NCI-H146 treated with DMSO at 0.1 percent for 48 hours (cell line): ENCODE measurements at regions not wholly inside any gene's neighbourhood (a gene's known extent, or its start where the extent isn't known, plus 50 kb on each side); places are given as distances from the start of the nearest gene placed in this dataset.

Experiments used
- DNase-seq: peaks from one replicate; lab custom pipeline; 2025; ENCODE audit not compliant: unreplicated experiment; lab: John Stamatoyannopoulos, UW

GRCh38 chr6:88558981-88559380, 392.8 kb upstream of the CNR1 start:
- DNase-seq: no peak

DNA sequence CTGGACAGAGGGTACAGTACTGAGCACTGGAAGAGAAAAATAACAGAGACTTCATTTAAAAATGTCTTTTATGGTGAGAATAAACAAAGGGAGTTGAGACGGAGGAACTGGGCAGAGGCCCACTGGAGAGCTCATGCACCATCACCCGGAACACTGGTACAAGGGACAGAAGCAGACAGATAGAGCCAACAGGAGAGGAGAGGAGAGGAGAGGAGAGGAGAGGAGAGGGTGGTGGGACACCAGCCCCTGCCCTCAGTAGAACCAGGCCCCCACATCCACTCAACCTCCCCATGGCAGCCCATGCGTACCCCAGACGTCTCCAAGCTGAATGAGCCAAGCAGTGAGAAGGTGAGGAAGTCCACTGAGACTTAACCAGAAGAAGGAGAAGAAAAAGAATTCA, 390.5 kb upstream of the CNR1 start:
- DNase-seq: no peak

DNA sequence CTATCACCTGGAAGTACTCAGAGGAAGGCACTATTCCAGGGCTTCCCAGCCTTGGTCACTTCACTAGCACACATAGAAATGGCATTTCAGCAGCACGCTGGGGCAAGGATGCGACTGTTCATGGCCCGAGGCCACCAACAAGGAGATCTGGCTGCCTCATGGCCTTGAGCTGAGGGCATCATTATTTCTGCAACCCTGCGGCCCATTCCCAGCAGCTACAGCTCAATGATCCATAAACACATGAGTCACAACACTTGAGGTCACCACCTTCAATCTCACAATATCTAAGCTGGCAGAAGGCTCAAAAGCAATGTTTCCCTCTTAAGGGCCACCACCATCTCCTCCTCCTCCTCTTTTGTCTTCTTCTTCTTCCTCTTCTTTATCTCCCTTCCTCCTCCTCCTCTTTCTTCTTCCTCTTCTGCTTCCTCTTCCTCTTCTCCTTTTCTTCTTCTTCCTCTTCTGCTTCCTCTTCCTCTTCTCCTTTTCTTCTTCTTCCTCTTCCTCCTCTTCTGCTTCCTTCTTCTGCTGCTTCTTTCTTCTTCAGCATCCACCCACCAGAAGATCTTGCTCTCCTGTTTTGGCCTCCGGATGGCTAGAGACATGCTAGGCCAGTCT, 382.9 kb upstream of the CNR1 start:
- DNase-seq: no peak

GRCh38 chr6:88547768-88548167, 381.6 kb upstream of the CNR1 start:
- DNase-seq: no peak

- no peak for DNase-seq
These were observed 379.8 kb upstream of the CNR1 start for GRCh38 chr6:88545991-88546390.

- no peak for DNase-seq
These were observed 379.0 kb upstream of the CNR1 start for GRCh38 chr6:88544986-88545612.

DNA sequence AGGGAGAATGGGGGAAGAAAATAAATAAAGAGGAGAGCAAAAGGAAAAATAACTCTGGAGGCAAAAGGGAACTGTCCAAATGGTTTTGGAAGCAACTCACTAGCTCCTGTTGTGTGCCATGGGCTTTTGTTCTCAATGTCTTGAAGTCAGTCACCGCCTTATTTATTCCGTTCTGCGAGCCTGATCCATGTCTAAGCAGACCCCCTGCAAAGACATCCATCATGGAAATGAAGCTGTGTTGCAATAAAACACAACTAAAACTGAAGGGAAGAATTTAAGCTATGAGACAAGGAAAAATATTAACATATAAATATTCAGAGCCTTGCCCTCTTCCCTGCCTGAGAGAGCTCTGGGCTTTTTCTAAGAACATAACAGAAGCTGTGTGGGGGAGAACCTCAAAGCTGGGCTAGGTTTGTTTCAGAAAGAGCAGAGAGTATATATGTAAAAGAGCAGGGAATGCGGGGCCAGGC, 373.2 kb upstream of the CNR1 start:
- DNase-seq: no peak

DNA sequence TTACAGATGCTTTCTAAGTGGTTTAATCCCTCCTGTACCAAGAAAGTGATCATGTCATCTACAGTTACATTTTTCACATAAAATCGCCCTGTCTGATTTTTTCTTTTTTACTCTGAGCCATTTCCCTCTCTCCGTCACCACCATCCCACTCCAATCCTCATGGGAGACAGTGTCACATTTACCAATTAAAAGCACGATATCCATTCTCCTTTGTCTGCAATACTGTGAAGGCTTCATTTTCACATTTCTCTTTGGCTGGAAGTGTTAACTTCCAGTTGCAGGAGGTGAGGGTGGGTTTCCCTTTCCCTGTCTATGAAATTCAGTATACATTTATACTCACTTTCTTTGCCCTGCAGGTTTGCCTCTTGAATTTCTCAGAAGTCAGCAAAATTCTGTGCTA, 372.7 kb upstream of the CNR1 start:
- DNase-seq: no peak

- no peak for DNase-seq
These were observed 372.1 kb upstream of the CNR1 start for GRCh38 chr6:88538130-88538706.

DNA sequence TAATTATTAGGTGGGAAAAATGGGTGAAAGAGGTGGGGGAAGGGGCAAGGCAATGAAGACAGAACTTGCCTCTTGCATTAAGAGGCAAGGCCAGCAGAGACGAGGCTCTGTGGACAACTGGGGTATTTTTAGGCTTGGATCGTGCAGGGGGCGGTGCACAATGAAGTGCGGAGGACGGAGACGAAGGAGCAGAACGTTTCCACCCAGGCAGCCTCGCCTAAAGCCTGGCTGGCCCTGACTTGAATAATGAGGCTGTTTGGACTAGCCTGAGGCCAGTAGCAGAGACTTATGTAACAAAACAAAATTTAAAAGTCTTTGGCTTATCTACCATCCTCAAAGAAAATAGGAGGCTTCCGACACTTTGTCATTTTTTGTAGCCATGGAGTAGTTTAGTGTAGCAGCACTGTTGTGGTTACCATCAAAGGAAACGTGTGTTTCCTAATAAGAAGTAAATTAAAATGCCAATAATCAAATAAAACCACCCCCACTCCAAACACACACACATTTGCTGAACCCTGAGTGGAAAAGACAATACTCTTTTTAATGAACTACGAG, 370.0 kb upstream of the CNR1 start:
- DNase-seq: no peak

DNA sequence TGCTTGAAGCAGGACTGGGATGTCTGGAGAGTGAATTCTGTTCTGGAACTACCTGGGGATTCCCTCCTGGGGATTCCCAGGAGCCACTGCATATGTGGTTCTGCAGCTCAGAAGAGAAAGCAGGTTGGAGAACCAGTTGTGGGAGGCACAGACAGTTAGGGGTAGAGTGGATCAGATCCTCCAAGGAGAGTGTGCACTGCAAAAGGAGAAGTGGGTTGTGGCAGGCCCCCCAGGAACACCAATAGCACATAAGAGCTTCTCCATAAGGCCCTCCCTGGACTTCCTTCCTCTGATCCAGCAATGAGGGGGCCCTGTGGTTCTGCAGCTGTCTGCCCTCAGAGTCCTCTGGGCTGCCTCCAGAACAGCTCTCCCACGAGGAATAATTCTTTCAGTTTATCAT, 369.2 kb upstream of the CNR1 start:
- no peak for DNase-seq

DNA sequence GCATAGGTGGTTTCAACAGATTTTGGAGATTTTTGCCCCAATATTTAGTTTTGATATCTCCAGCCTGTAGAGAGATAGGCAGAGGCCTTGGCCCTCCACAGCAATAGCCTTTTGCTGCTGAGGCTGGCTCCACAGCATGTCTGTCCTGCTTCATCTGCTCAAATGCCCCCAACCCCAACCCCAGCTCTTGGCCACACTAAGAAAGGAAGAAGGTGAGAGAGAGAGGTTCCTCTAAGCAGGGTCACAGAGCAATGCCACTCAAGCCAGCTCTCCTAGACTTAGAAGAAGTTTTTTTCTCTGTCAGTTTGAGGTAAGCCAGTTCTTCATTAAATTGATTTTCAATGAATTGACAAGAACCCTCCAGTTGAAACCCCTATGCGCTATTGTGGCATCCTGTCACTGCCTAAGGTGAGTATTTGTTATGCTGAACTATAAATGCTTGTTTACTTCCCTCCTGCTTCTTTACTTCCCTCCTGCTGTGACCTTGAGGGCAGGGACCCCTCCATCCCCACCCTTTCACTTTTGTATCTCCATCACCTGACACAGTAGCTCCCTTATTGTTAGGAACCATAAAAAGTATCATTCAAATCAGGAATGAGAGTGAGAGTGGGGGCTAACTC, 366.2 kb upstream of the CNR1 start:
- DNase-seq: no peak

GRCh38 chr6:88529726-88530125, 363.6 kb upstream of the CNR1 start:
- no peak for DNase-seq

- DNase-seq: no peak
These were observed 354.3 kb upstream of the CNR1 start for GRCh38 chr6:88520445-88520844.

DNA sequence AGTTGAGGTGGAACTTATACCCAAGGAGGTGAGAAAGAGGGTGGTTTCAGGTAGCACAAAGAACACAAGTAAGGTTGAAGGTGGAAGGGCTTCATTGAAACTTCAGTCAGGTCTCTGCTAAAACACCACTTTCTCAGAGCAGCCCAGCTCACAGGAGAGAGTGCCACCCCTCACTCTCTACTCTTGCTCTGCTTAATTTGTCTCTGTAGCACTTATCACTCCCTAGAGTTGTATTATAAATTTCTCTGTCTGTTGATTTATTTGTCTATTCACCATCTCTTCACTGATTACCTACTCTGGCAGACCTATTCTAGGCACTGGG, 353.8 kb upstream of the CNR1 start:
- no peak for DNase-seq

DNA sequence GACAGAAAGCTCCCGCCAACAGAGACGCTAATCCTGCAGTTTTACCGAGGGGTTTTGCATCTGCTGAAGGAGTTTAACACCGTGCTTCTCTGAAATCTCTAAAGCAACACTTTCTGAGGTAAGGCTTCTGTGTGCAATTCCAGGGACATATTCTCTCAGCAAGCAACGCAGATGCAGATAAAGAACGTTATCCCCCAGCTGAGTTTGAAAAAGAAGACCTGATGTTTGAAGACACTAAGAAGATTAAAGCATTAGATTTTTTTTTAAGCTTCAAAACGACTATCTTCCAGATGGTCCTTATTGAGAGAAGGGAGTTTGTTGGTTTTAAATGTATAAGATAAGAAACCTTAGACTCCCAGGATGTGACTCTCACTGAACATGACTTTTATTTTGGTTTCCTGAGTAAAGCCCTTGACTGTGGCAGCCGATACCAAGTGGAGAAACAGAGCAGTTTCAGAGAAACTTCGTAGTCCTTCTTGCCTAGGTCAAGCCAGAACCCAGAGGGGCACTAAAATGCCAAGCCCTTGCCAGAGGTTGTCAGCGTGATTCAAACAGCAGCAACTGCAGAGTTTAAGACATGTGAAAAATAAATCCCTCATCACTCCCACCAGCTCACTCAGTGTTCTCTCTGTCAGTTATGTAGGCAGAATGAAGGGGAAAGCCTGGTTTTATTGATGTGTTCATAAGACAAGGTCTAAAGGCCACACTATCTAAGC, 353.3 kb upstream of the CNR1 start:
- no peak for DNase-seq

GRCh38 chr6:88517737-88518136, 351.6 kb upstream of the CNR1 start:
- no peak for DNase-seq

DNA sequence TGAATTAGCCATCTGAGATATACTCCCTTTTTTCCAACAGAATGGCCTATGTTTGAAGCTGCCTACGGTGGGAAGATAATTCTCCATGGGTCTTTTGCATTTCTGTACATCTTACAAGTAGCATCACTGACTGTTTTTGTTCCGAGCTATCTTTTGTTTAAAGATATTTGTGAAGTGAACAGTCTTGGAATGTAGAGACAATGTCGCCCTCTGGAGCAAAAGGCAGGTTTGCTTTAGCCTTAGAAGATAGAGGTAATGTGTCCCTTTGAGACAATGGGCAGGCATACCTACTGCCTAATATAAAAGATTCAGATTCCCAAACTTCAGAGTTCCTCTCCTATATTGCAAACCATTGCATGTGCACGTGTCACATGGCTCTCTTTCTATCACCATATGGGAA, 347.8 kb upstream of the CNR1 start:
- DNase-seq: no peak

- no peak for DNase-seq
These were observed 347.3 kb upstream of the CNR1 start for GRCh38 chr6:88513471-88513870.

DNA sequence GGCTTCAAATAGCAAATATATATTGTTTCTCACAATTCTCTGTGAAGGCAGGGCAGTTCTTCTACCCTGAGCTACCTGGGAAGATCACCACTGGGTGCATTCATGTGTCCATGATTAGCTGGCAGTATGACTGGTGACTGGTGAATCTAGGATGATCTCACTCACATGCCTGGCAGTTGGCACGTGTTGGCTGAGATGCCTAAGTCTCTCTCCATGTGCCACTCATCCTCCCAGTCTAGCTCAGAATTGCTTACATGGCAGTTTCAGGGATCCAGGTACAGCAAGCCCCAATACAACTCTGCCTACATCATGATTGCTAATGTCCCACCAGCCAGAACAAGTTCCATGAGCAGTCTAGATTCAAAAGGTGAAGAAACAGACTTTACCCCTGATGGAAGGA, 346.8 kb upstream of the CNR1 start:
- no peak for DNase-seq

- no peak for DNase-seq
These were observed 336.2 kb upstream of the CNR1 start for GRCh38 chr6:88502391-88502790.
